IMR-90 (cell line): ENCODE measurements at regions not wholly inside any gene's neighbourhood (a gene's known extent, or its start where the extent isn't known, plus 50 kb on each side); places are given as distances from the start of the nearest gene placed in this dataset.

Experiments used
- ATAC-seq: fragments of 200-7000 bp; cut with Tn5 transposase; 2 replicates; pipeline ENCODE4 v1.9.1; 2020; ENCODE audit warnings: low read depth, mild to moderate bottlenecking, moderate library complexity
- BruUV-seq: library from RNA; stranded (reverse); fragments of 400-500 nt; replicated peaks from 2 replicates; lab custom pipeline; 2021; lab: Mats Ljungman, UMichigan
- CTCF ChIA-PET: fragments of 300-600 bp; formaldehyde crosslinking; extraction: SDS; loops from one replicate; lab custom pipeline; 2021; ENCODE audit warnings: antibody characterized with exemption; lab: Yijun Ruan, JAX
- POLR2A ChIA-PET: fragments of 300-600 bp; sonication (Branson Sonifier 250); formaldehyde crosslinking; loops from one replicate; lab custom pipeline; 2022; ENCODE audit warnings: antibody characterized with exemption; ENCODE audit not compliant: unreplicated experiment; lab: Charles Lee
- DNase-seq: peaks from one replicate; pipeline ENCODE4 v3.0.0; 2013
- H2AFZ ChIP-seq: replicated peaks from 2 replicates; pipeline ENCODE3; 2013; ENCODE audit warnings: low read length, mild to moderate bottlenecking; ENCODE audit not compliant: poor library complexity
- H2AK5ac ChIP-seq: 2 replicates; pipeline ENCODE4 v1.6.1; 2013; ENCODE audit warnings: low read depth, low read length, inconsistent platforms
- H2AK9ac ChIP-seq: replicated peaks from 2 replicates; pipeline ENCODE3; 2013; ENCODE audit warnings: mild to moderate bottlenecking, low read depth, low read length, moderate library complexity; ENCODE audit not compliant: poor library complexity
- H2BK120ac ChIP-seq: 2 replicates; pipeline ENCODE4 v1.6.1; 2013; ENCODE audit warnings: low read depth, low read length, inconsistent platforms
- H2BK15ac ChIP-seq: 3 replicates; pipeline ENCODE4 v1.6.1; 2013; ENCODE audit warnings: low read depth, low read length, inconsistent platforms
- H2BK20ac ChIP-seq: 2 replicates; pipeline ENCODE4 v1.6.1; 2013; ENCODE audit warnings: low read depth, mild to moderate bottlenecking, inconsistent platforms, low read length, moderate library complexity
- H2BK5ac ChIP-seq: 2 replicates; pipeline ENCODE4 v1.6.1; 2013; ENCODE audit warnings: mild to moderate bottlenecking, low read depth, low read length, inconsistent platforms; ENCODE audit not compliant: poor library complexity, severe bottlenecking
- H3K14ac ChIP-seq: replicated peaks from 2 replicates; pipeline ENCODE4 v1.6.1; 2013; ENCODE audit warnings: low read depth, low read length, inconsistent platforms
- H3K18ac ChIP-seq: 2 replicates; pipeline ENCODE4 v1.6.1; 2013; ENCODE audit warnings: low read depth, low read length, control low read depth
- H3K23ac ChIP-seq: 2 replicates; pipeline ENCODE4 v1.6.1; 2013; ENCODE audit warnings: low read depth, low read length, inconsistent platforms
- H3K27ac ChIP-seq: 2 replicates; pipeline ENCODE4 v1.5.1; 2013; ENCODE audit warnings: mild to moderate bottlenecking, control low read depth, low read length; ENCODE audit not compliant: insufficient read depth
- H3K27me3 ChIP-seq: 2 replicates; pipeline ENCODE4 v1.6.1; 2013; ENCODE audit warnings: low read length; ENCODE audit not compliant: control insufficient read depth, insufficient read depth
- H3K36me3 ChIP-seq: 2 replicates; pipeline ENCODE4 v1.6.1; 2013; ENCODE audit warnings: low read length, mixed read lengths; ENCODE audit not compliant: control insufficient read depth, insufficient read depth
- H3K4ac ChIP-seq: 2 replicates; pipeline ENCODE4 v1.6.1; 2013; ENCODE audit warnings: low read depth, low read length, inconsistent platforms
- H3K4me1 ChIP-seq: 2 replicates; pipeline ENCODE4 v1.6.1; 2013; ENCODE audit warnings: low read length, mixed read lengths; ENCODE audit not compliant: control insufficient read depth, insufficient read depth
- H3K4me2 ChIP-seq: 2 replicates; pipeline ENCODE4 v1.6.1; 2013; ENCODE audit warnings: low read depth, mild to moderate bottlenecking, control low read depth, low read length, moderate library complexity
- H3K4me3 ChIP-seq: 2 replicates; pipeline ENCODE4 v1.5.1; 2013; ENCODE audit warnings: low read depth, mild to moderate bottlenecking, control low read depth, low read length, moderate library complexity; ENCODE audit not compliant: insufficient read depth
- H3K56ac ChIP-seq: 2 replicates; pipeline ENCODE4 v1.6.1; 2013; ENCODE audit warnings: low read length, inconsistent platforms; ENCODE audit not compliant: insufficient read depth; ENCODE audit errors: extremely low read depth
- H3K79me1 ChIP-seq, 2 experiments: 2 replicates each; pipeline ENCODE4 v1.6.1; 2013; ENCODE audit warnings: low read length in 2 of 2, inconsistent platforms in 1 of 2, low read depth in 1 of 2
- H3K9ac ChIP-seq: 2 replicates; pipeline ENCODE4 v1.6.1; 2013; ENCODE audit warnings: low read depth, low read length, control low read depth
- H3K9me1 ChIP-seq: 2 replicates; pipeline ENCODE4 v1.6.1; 2013; ENCODE audit warnings: low read length, inconsistent platforms; ENCODE audit not compliant: insufficient read depth
- H3K9me3 ChIP-seq: 2 replicates; pipeline ENCODE4 v1.6.1; 2013; ENCODE audit warnings: low read length; ENCODE audit not compliant: control insufficient read depth, insufficient read depth
- H4K20me1 ChIP-seq: 2 replicates; pipeline ENCODE4 v1.6.1; 2013; ENCODE audit warnings: low read length, inconsistent platforms; ENCODE audit not compliant: insufficient read depth
- H4K5ac ChIP-seq: 2 replicates; pipeline ENCODE4 v1.6.1; 2013; ENCODE audit warnings: mild to moderate bottlenecking, low read depth, low read length, control low read depth
- H4K8ac ChIP-seq, 2 experiments: 2 replicates each; pipeline ENCODE4 v1.6.1; 2013; ENCODE audit warnings: low read depth in 2 of 2, low read length in 2 of 2, control low read depth in 1 of 2, inconsistent platforms in 1 of 2
- H4K91ac ChIP-seq: 2 replicates; pipeline ENCODE4 v1.6.1; 2013; ENCODE audit warnings: low read depth, low read length, inconsistent platforms; ENCODE audit not compliant: insufficient read depth
- BHLHE40 ChIP-seq: fragments of 150-350 bp; IDR thresholded peaks from 2 replicates; pipeline ENCODE4 v1.6.1; 2016; ENCODE audit warnings: mild to moderate bottlenecking, low read depth, low read length
- CEBPB ChIP-seq: IDR thresholded peaks from 2 replicates; pipeline ENCODE4 v1.6.1; 2012; ENCODE audit warnings: low read depth, low read length, improper control_type of control experiment
- CHD1 ChIP-seq: IDR thresholded peaks from 2 replicates; pipeline ENCODE4 v1.6.1; 2012; ENCODE audit warnings: low read depth, low read length, improper control_type of control experiment
- ELK1 ChIP-seq: fragments of 150-350 bp; IDR thresholded peaks from 2 replicates; pipeline ENCODE4 v1.6.1; 2016; ENCODE audit warnings: low read depth, mild to moderate bottlenecking, low read length, moderate library complexity, borderline replicate concordance
- FOS ChIP-seq: fragments of 150-350 bp; IDR thresholded peaks from 2 replicates; pipeline ENCODE4 v1.6.1; 2016; ENCODE audit warnings: low read depth, low read length
- MAFK ChIP-seq: IDR thresholded peaks from 2 replicates; pipeline ENCODE4 v1.6.1; 2012; ENCODE audit warnings: low read depth, low read length, improper control_type of control experiment
- MAZ ChIP-seq: IDR thresholded peaks from 2 replicates; pipeline ENCODE4 v1.6.1; 2012; ENCODE audit warnings: low read depth, mild to moderate bottlenecking, low read length, improper control_type of control experiment, moderate library complexity, borderline replicate concordance
- MXI1 ChIP-seq: IDR thresholded peaks from 2 replicates; pipeline ENCODE4 v1.6.1; 2012; ENCODE audit warnings: low read depth, mild to moderate bottlenecking, low read length, moderate library complexity, borderline replicate concordance
- NFE2L2 ChIP-seq: fragments of 150-350 bp; IDR thresholded peaks from 2 replicates; pipeline ENCODE4 v1.6.1; 2016; ENCODE audit warnings: low read depth, mild to moderate bottlenecking, low read length
- POLR2A ChIP-seq: IDR thresholded peaks from 2 replicates; pipeline ENCODE4 v1.6.1; 2012; ENCODE audit warnings: mild to moderate bottlenecking, low read depth, low read length
- RAD21 ChIP-seq: IDR thresholded peaks from 2 replicates; pipeline ENCODE4 v1.6.1; 2012; ENCODE audit warnings: low read length, improper control_type of control experiment
- RCOR1 ChIP-seq: IDR thresholded peaks from 2 replicates; pipeline ENCODE4 v1.6.1; 2012; ENCODE audit warnings: mild to moderate bottlenecking, low read length, improper control_type of control experiment; ENCODE audit not compliant: insufficient replicate concordance
- RFX5 ChIP-seq: IDR thresholded peaks from 2 replicates; pipeline ENCODE4 v1.8.0; 2012; ENCODE audit warnings: low read depth, mild to moderate bottlenecking, low read length, moderate library complexity
- SMC3 ChIP-seq: fragments of 150-350 bp; IDR thresholded peaks from 2 replicates; pipeline ENCODE4 v1.6.1; 2016; ENCODE audit warnings: low read depth, mild to moderate bottlenecking, antibody characterized with exemption, low read length, moderate library complexity
- USF2 ChIP-seq: fragments of 150-350 bp; IDR thresholded peaks from 2 replicates; pipeline ENCODE4 v1.6.1; 2017; ENCODE audit warnings: mild to moderate bottlenecking, antibody characterized with exemption, low read length, low read depth
- WGBS, 2 experiments: methylation state at CpG; one replicate each; pipeline versions ENCODE4 v1.1.5 to v1.1.7; 2013; ENCODE audit warnings: missing lambda C conversion rate in 2 of 2; ENCODE audit not compliant: insufficient read length in 1 of 2; ENCODE audit errors: extremely low coverage in 2 of 2; 5-methylcytosine and 5-hydroxymethylcytosine counted together
- dilution Hi-C: fragments of 300-500 bp; cut with HindIII; formaldehyde crosslinking; loops from one replicate; pipeline ENCODE4 v1.14.3; 2018; ENCODE audit warnings: low sequenced_read_pairs; ENCODE audit not compliant: unreplicated experiment
- in situ Hi-C: fragments of 300-500 bp; cut with MboI; formaldehyde crosslinking; loops from 3 replicates; pipeline ENCODE4 v1.14.3; 2019; ENCODE audit warnings: low sequenced_read_pairs, inconsistent platforms, mixed read lengths
- intact Hi-C: fragments of 100-400 bp; cut with micrococcal nuclease; formaldehyde crosslinking; loops from 2 replicates; pipeline ENCODE4 v1.10.0; 2022

- Histone ChIP-seq H2AFZ (no peak overlapping the region), H3K4ac (no peak overlapping the region), H4K5ac (no peak overlapping the region), H2AK5ac (no peak overlapping the region), H3K4me3 (no peak overlapping the region), H2BK120ac (no peak overlapping the region), H3K4me1 (no peaks in the 10 kb centered on the region), H2AK9ac (no peak overlapping the region), H3K4me2 (no peak overlapping the region), H3K18ac (no peak overlapping the region), H4K8ac (no peak overlapping the region), H2BK15ac (no peak overlapping the region), H3K27ac (no peak overlapping the region), H4K91ac (no peak overlapping the region), H3K9me1 (no peaks in the 10 kb centered on the region), H3K79me1 (no peaks in the 10 kb centered on the region), H3K14ac (no peak overlapping the region), H3K56ac (no peak overlapping the region), H3K36me3 (no peaks in the 10 kb centered on the region), H4K20me1 (no peaks in the 10 kb centered on the region), H3K9me3 (no peaks in the 10 kb centered on the region), H3K27me3 (no peaks in the 10 kb centered on the region), H2BK5ac (no peak overlapping the region), H2BK20ac (no peak overlapping the region), H3K23ac (no peak overlapping the region), H3K9ac (no peak overlapping the region)
- in situ Hi-C loops (no loop called here), intact Hi-C loops (no loop called here), dilution Hi-C loops (no loop called here)
- no peak for ATAC-seq
- BruUV-seq: no TSS peak
- no peak for DNase-seq
- TF ChIP-seq RCOR1: no peak
- TF ChIP-seq CHD1: no peak
- no peak for TF ChIP-seq ELK1
- no peak for TF ChIP-seq USF2
- no peak for TF ChIP-seq MAFK
- no peak for TF ChIP-seq POLR2A
- TF ChIP-seq MAZ: no peak
- TF ChIP-seq RFX5: no peak
- TF ChIP-seq MXI1: no peak
- TF ChIP-seq BHLHE40: no peak
- no peak for TF ChIP-seq NFE2L2
- TF ChIP-seq RAD21: no peak
- no peak for TF ChIP-seq CEBPB
- no peak for TF ChIP-seq FOS
- TF ChIP-seq SMC3: no peak
- no CpG with 5 or more reads among the region's 5 CpGs for WGBS, 2 experiments
- ChIA-PET CTCF (no interaction called here), POLR2A (no interaction called here)
Measured at GRCh38 chr12:97038131-97038530, 131.1 kb downstream of the NEDD1 start.
